CD4-positive, alpha-beta T cell treated with Interleukin-21 for 1 hour (primary cell): ENCODE measurements at regions not wholly inside any gene's neighbourhood (a gene's known extent, or its start where the extent isn't known, plus 50 kb on each side); places are given as distances from the start of the nearest gene placed in this dataset.
"Not testable (repeated sequence)": the region's sequence is repeated elsewhere in the genome, so short reads cannot be mapped to it uniquely, and the experiment has no call there.

Source experiments
- DNase-seq: peaks from one replicate; pipeline ENCODE4 v3.0.0-alpha.2; 2020

- no peak for DNase-seq
Observed at GRCh38 chr18:73045037-73045436, 177.2 kb upstream of the NETO1 start.

- no peak for DNase-seq
Observed at GRCh38 chr18:73043611-73044010, 175.8 kb upstream of the NETO1 start.

GRCh38 chr18:73043211-73043610 lies 175.4 kb upstream of the NETO1 start:
- DNase-seq: no peak

- no peak for DNase-seq
Observed at GRCh38 chr18:73040247-73040646, 172.5 kb upstream of the NETO1 start.

- DNase-seq: no peak
Observed at GRCh38 chr18:73038336-73038735, 170.5 kb upstream of the NETO1 start.

- DNase-seq: no peak
Observed at GRCh38 chr18:73023975-73024374, 156.2 kb upstream of the NETO1 start.

GRCh38 chr18:73009691-73010090 lies 141.9 kb upstream of the NETO1 start:
- DNase-seq: no peak

GRCh38 chr18:73007915-73008308 lies 140.1 kb upstream of the NETO1 start:
- DNase-seq: no peak

- DNase-seq: no peak
Observed at GRCh38 chr18:73007195-73007914, 139.6 kb upstream of the NETO1 start.

- no peak for DNase-seq
Observed at GRCh38 chr18:73006331-73006730, 138.5 kb upstream of the NETO1 start.

- DNase-seq: no peak
Observed at GRCh38 chr18:73004260-73004659, 136.5 kb upstream of the NETO1 start.

- DNase-seq: no peak
Observed at GRCh38 chr18:72999971-73000607, 132.3 kb upstream of the NETO1 start.

- DNase-seq: no peak
Observed at GRCh38 chr18:72995558-72995957, 127.8 kb upstream of the NETO1 start.

GRCh38 chr18:72993250-72993649 lies 125.5 kb upstream of the NETO1 start:
- DNase-seq: no peak

GRCh38 chr18:72991379-72991778 lies 123.6 kb upstream of the NETO1 start:
- DNase-seq: no peak

- not testable (repeated sequence) for DNase-seq
Observed at GRCh38 chr18:72987570-72987969, 119.8 kb upstream of the NETO1 start.

- DNase-seq: no peak
Observed at GRCh38 chr18:72986103-72986502, 118.3 kb upstream of the NETO1 start.

GRCh38 chr18:72985686-72986085 lies 117.9 kb upstream of the NETO1 start:
- no peak for DNase-seq

- no peak for DNase-seq
Observed at GRCh38 chr18:72984290-72984689, 116.5 kb upstream of the NETO1 start.

GRCh38 chr18:72973841-72974240 lies 106.1 kb upstream of the NETO1 start:
- DNase-seq: no peak

GRCh38 chr18:72965616-72966015 lies 97.8 kb upstream of the NETO1 start:
- no peak for DNase-seq

- DNase-seq: not testable (repeated sequence)
Observed at GRCh38 chr18:72958195-72958594, 90.4 kb upstream of the NETO1 start.

- no peak for DNase-seq
Observed at GRCh38 chr18:72948439-72948838, 80.7 kb upstream of the NETO1 start.

GRCh38 chr18:72942766-72943165 lies 75.0 kb upstream of the NETO1 start:
- no peak for DNase-seq

GRCh38 chr18:72940986-72941385 lies 73.2 kb upstream of the NETO1 start:
- no peak for DNase-seq
